Common myeloid progenitor, CD34-positive (primary cell): ENCODE measurements at regions not wholly inside any gene's neighbourhood (a gene's known extent, or its start where the extent isn't known, plus 50 kb on each side); places are given as distances from the start of the nearest gene placed in this dataset.

Experiments used
- CTCF ChIA-PET: fragments of 350-600 bp; sonication (Branson Sonifier 250); formaldehyde crosslinking; loops from one replicate; lab custom pipeline; 2021; ENCODE audit warnings: antibody characterized with exemption; lab: Charles Lee
- POLR2A ChIA-PET: fragments of 350-600 bp; sonication (Branson Sonifier 250); formaldehyde crosslinking; loops from one replicate; lab custom pipeline; 2021; ENCODE audit warnings: antibody characterized with exemption; lab: Charles Lee
- DNase-seq, 3 donors: peaks; one replicate each; pipeline versions ENCODE4 v3.0.0 to v3.0.0-alpha.2; 2013
- H3K27ac ChIP-seq, 2 experiments: 1 replicate in 1 of 2; 2 replicates in 1 of 2; pipeline ENCODE4 v1.7.0; 2013; ENCODE audit warnings: inconsistent platforms in 2 of 2, low read length in 2 of 2, mild to moderate bottlenecking in 2 of 2, low read depth in 1 of 2, moderate library complexity in 1 of 2; ENCODE audit not compliant: severe bottlenecking in 2 of 2, insufficient read depth in 1 of 2, poor library complexity in 1 of 2
- H3K27me3 ChIP-seq, 5 experiments: replicated peaks in 2 of 5; 1 replicate in 3 of 5; 2 replicates in 2 of 5; pipeline versions ENCODE4 v1.6.1 to v1.7.0; 2013; ENCODE audit warnings: low read length in 4 of 5, mild to moderate bottlenecking in 2 of 5, moderate library complexity in 2 of 5, inconsistent platforms in 1 of 5; ENCODE audit not compliant: insufficient read depth in 5 of 5, control insufficient read depth in 4 of 5
- H3K36me3 ChIP-seq, 4 experiments: 1 replicate in 2 of 4; 2 replicates in 2 of 4; pipeline versions ENCODE4 v1.6.1 to v1.7.0; 2013; ENCODE audit warnings: low read length in 3 of 4, control low read depth in 1 of 4, mild to moderate bottlenecking in 1 of 4; ENCODE audit not compliant: control insufficient read depth in 4 of 4, insufficient read depth in 4 of 4
- H3K4me1 ChIP-seq, 4 experiments: 1 replicate in 3 of 4; 2 replicates in 1 of 4; pipeline versions ENCODE4 v1.6.1 to v1.7.1; 2013; ENCODE audit warnings: low read length in 3 of 4, mild to moderate bottlenecking in 3 of 4, control low read depth in 1 of 4, inconsistent platforms in 1 of 4, moderate library complexity in 1 of 4; ENCODE audit not compliant: control insufficient read depth in 4 of 4, insufficient read depth in 4 of 4; ENCODE audit errors: control extremely low read depth in 1 of 4
- H3K4me3 ChIP-seq, 7 experiments: 1 replicate in 4 of 7; 2 replicates in 3 of 7; pipeline versions ENCODE4 v1.5.1 to v1.7.0; 2013; ENCODE audit warnings: mild to moderate bottlenecking in 7 of 7, low read length in 6 of 7, moderate library complexity in 6 of 7, inconsistent platforms in 2 of 7, low read depth in 2 of 7, control low read depth in 1 of 7; ENCODE audit not compliant: insufficient read depth in 4 of 7, control insufficient read depth in 1 of 7; ENCODE audit errors: extremely low read depth in 1 of 7
- H3K9me3 ChIP-seq, 5 experiments: 1 replicate in 4 of 5; 2 replicates in 1 of 5; pipeline versions ENCODE4 v1.6.1 to v1.7.1; 2013; ENCODE audit warnings: low read length in 4 of 5, mild to moderate bottlenecking in 2 of 5, inconsistent platforms in 1 of 5, low read depth in 1 of 5, moderate library complexity in 1 of 5; ENCODE audit not compliant: control insufficient read depth in 4 of 5, insufficient read depth in 2 of 5; ENCODE audit errors: control extremely low read depth in 1 of 5
- WGBS: methylation state at CpG from one replicate; pipeline ENCODE4 v1.1.5; 2013; ENCODE audit not compliant: insufficient coverage; 5-methylcytosine and 5-hydroxymethylcytosine counted together

- H3K36me3 ChIP-seq: no peaks in the 10 kb centered on the region
- H3K9me3 ChIP-seq: no peaks in the 10 kb centered on the region
- DNase-seq: no peak
- peaks cover 0 to 18% (median 9%) of the 10 kb centered on the region in 4 experiments for H3K4me1 ChIP-seq
- H3K27ac ChIP-seq: no peak overlapping the region
- no peak overlapping the region for H3K4me3 ChIP-seq
- ChIA-PET POLR2A (no interaction called here), CTCF (interaction anchor here (1.1 kb wide), 1 partner anchor 13 kb away, joined by 3 read pairs; no protein-coding TSS in a partner anchor)
- H3K27me3 ChIP-seq: peaks cover 0 to 8% (median 0%) of the 10 kb centered on the region in 5 experiments
- WGBS: 98% methylated on average over 5 of the region's 6 CpGs
Observed at GRCh38 chr1:4598561-4598960, 55.8 kb upstream of the AJAP1 start.

- peaks cover 0 to 28% (median 13%) of the 10 kb centered on the region in 4 experiments for H3K4me1 ChIP-seq
- no peak overlapping the region for H3K4me3 ChIP-seq
- CTCF ChIA-PET: interaction anchor here (0.7 kb wide), 1 partner anchor 23 kb away, joined by 3 read pairs; no protein-coding TSS in a partner anchor
- 94% methylated on average over 15 of the region's 15 CpGs for WGBS
- H3K27me3 ChIP-seq: peaks cover 0 to 8% (median 0%) of the 10 kb centered on the region in 5 experiments
- no peak for DNase-seq
- POLR2A ChIA-PET: no interaction called here
- no peaks in the 10 kb centered on the region for H3K36me3 ChIP-seq
- H3K27ac ChIP-seq: no peak overlapping the region
- H3K9me3 ChIP-seq: no peaks in the 10 kb centered on the region
Observed at GRCh38 chr1:4599521-4599920, 54.9 kb upstream of the AJAP1 start.

- Histone ChIP-seq H3K27me3 (peaks cover 0 to 8% (median 0%) of the 10 kb centered on the region in 5 experiments), H3K4me1 (peaks cover 0 to 31% (median 13%) of the 10 kb centered on the region in 4 experiments), H3K9me3 (no peaks in the 10 kb centered on the region), H3K4me3 (no peak overlapping the region), H3K27ac (no peak overlapping the region), H3K36me3 (no peaks in the 10 kb centered on the region)
- CTCF ChIA-PET: interaction anchor here (0.7 kb wide), 1 partner anchor 24 kb away, joined by 3 read pairs; no protein-coding TSS in a partner anchor
- WGBS: 68% methylated on average over 24 of the region's 27 CpGs
- POLR2A ChIA-PET: no interaction called here
- DNase-seq: no peak
Observed at GRCh38 chr1:4599951-4600481, 54.4 kb upstream of the AJAP1 start.

- Histone ChIP-seq H3K4me3 (no peak overlapping the region), H3K27me3 (peaks cover 0 to 8% (median 0%) of the 10 kb centered on the region in 5 experiments), H3K4me1 (peaks cover 0 to 38% (median 13%) of the 10 kb centered on the region in 4 experiments), H3K9me3 (no peaks in the 10 kb centered on the region), H3K36me3 (no peaks in the 10 kb centered on the region), H3K27ac (no peak overlapping the region)
- ChIA-PET CTCF (no interaction called here), POLR2A (no interaction called here)
- DNase-seq: no peak
- 93% methylated on average over 9 of the region's 18 CpGs for WGBS
Observed at GRCh38 chr1:4600615-4601460, 53.6 kb upstream of the AJAP1 start.

- H3K4me3 ChIP-seq: no peak overlapping the region
- H3K27me3 ChIP-seq: peaks cover 0 to 8% (median 0%) of the 10 kb centered on the region in 5 experiments
- H3K9me3 ChIP-seq: no peaks in the 10 kb centered on the region
- H3K4me1 ChIP-seq: peaks cover 0 to 38% (median 13%) of the 10 kb centered on the region in 4 experiments
- DNase-seq: no peak
- no peaks in the 10 kb centered on the region for H3K36me3 ChIP-seq
- 97% methylated on average over 4 of the region's 4 CpGs for WGBS
- POLR2A ChIA-PET: no interaction called here
- no peak overlapping the region for H3K27ac ChIP-seq
- CTCF ChIA-PET: no interaction called here
Observed at GRCh38 chr1:4601941-4602340, 52.5 kb upstream of the AJAP1 start.

GRCh38 chr1:4602462-4603294 is 51.7 kb upstream of the AJAP1 start:
- Histone ChIP-seq H3K27me3 (peaks cover 0 to 8% (median 0%) of the 10 kb centered on the region in 5 experiments), H3K9me3 (no peaks in the 10 kb centered on the region), H3K36me3 (no peaks in the 10 kb centered on the region), H3K4me3 (no peak overlapping the region), H3K27ac (no peak overlapping the region), H3K4me1 (peaks cover 0 to 38% (median 13%) of the 10 kb centered on the region in 4 experiments)
- 61% methylated on average over 11 of the region's 17 CpGs for WGBS
- ChIA-PET POLR2A (no interaction called here), CTCF (interaction anchor here (2.0 kb wide), 1 partner anchor 17 kb away, joined by 6 read pairs; no protein-coding TSS in a partner anchor)
- DNase-seq: no peak
